SK-N-SH (cell line): ENCODE measurements at regions not wholly inside any gene's neighbourhood (a gene's known extent, or its start where the extent isn't known, plus 50 kb on each side); places are given as distances from the start of the nearest gene placed in this dataset.

Source experiments
- CTCF ChIA-PET: fragments of 300-600, 350-600 bp; formaldehyde crosslinking; extraction: SDS; loops from one replicate; lab custom pipeline; 2021; lab: Yijun Ruan, JAX
- POLR2A ChIA-PET: fragments of 350-600 bp; sonication (Branson Sonifier 250); formaldehyde crosslinking; extraction: SDS; loops from one replicate; lab custom pipeline; 2020; ENCODE audit warnings: antibody characterized with exemption, inconsistent platforms; lab: Yijun Ruan, JAX
- DNase-seq: peaks from one replicate; pipeline ENCODE4 v3.0.0; 2012
- H2AFZ ChIP-seq: fragments of 200-600 bp; sonication (generic); 2 replicates; pipeline ENCODE4 v1.8.1; 2016; ENCODE audit warnings: antibody characterized with exemption, mild to moderate bottlenecking, low read depth
- H3F3A ChIP-seq: fragments of 200-600 bp; sonication (generic); replicated peaks from 2 replicates; pipeline ENCODE3; 2016; ENCODE audit warnings: antibody characterized with exemption, mild to moderate bottlenecking; ENCODE audit not compliant: insufficient read depth
- H3K27ac ChIP-seq, 2 experiments: fragments of 200-500 bp in 1 of 2; fragments of 200-600 bp in 1 of 2; sonication (Bioruptor generic) in 1 of 2; sonication (generic), shearing (Covaris generic) in 1 of 2; 2 replicates each; pipeline versions ENCODE4 v1.5.1 to v1.6.1; 2014 to 2016; ENCODE audit warnings: low read depth in 2 of 2, inconsistent platforms in 1 of 2, low read length in 1 of 2, mild to moderate bottlenecking in 1 of 2, mixed read lengths in 1 of 2
- H3K27me3 ChIP-seq: fragments of 200-600 bp; sonication (generic), shearing (Covaris generic); 2 replicates; pipeline ENCODE4 v1.6.1; 2016; ENCODE audit warnings: mixed run types; ENCODE audit not compliant: insufficient read depth
- H3K36me3 ChIP-seq, 2 experiments: fragments of 200-500 bp in 1 of 2; fragments of 200-600 bp in 1 of 2; sonication (Bioruptor generic) in 1 of 2; sonication (generic) in 1 of 2; replicated peaks in 1 of 2; 2 replicates each; pipeline versions ENCODE3 to v1.5.1; 2014 to 2016; ENCODE audit warnings: low read length in 1 of 2, mild to moderate bottlenecking in 1 of 2; ENCODE audit not compliant: insufficient read depth in 2 of 2, control insufficient read depth in 1 of 2
- H3K4me1 ChIP-seq, 2 experiments: fragments of 200-500 bp in 1 of 2; fragments of 200-600 bp in 1 of 2; sonication (Bioruptor generic) in 1 of 2; sonication (generic), shearing (Covaris generic) in 1 of 2; 2 replicates each; pipeline versions ENCODE4 v1.5.1 to v1.6.1; 2014 to 2016; ENCODE audit warnings: low read depth in 1 of 2, low read length in 1 of 2, mixed run types in 1 of 2; ENCODE audit not compliant: insufficient read depth in 2 of 2, control insufficient read depth in 1 of 2
- H3K4me2 ChIP-seq: fragments of 200-600 bp; sonication (generic), shearing (Covaris generic); 2 replicates; pipeline ENCODE4 v1.6.1; 2017; ENCODE audit warnings: mixed run types
- H3K4me3 ChIP-seq, 2 experiments: fragments of 200-500 bp in 1 of 2; fragments of 200-600 bp in 1 of 2; sonication (Bioruptor generic) in 1 of 2; sonication (generic), shearing (Covaris generic) in 1 of 2; 2 replicates each; pipeline versions ENCODE4 v1.5.1 to v1.8.1; 2014 to 2016; ENCODE audit warnings: low read depth in 2 of 2, inconsistent platforms in 1 of 2, low read length in 1 of 2, mild to moderate bottlenecking in 1 of 2, mixed read lengths in 1 of 2, moderate library complexity in 1 of 2
- H3K79me2 ChIP-seq: fragments of 200-600 bp; sonication (generic); 2 replicates; pipeline ENCODE4 v1.8.1; 2017; ENCODE audit warnings: mild to moderate bottlenecking; ENCODE audit not compliant: insufficient read depth
- H3K9ac ChIP-seq: fragments of 200-600 bp; sonication (generic); 2 replicates; pipeline ENCODE4 v1.6.1; 2017; ENCODE audit warnings: mixed run types
- H3K9me2 ChIP-seq: fragments of 200-600 bp; sonication (generic); 2 replicates; pipeline ENCODE4 v1.6.1; 2017; ENCODE audit warnings: mixed run types
- H3K9me3 ChIP-seq: fragments of 200-600 bp; sonication (generic); 2 replicates; pipeline ENCODE4 v1.6.1; 2017; ENCODE audit warnings: mixed run types, mild to moderate bottlenecking, moderate library complexity
- H4K20me1 ChIP-seq: fragments of 200-600 bp; sonication (generic); 2 replicates; pipeline ENCODE4 v1.6.1; 2017; ENCODE audit warnings: mild to moderate bottlenecking, mixed run types; ENCODE audit not compliant: insufficient read depth
- ELF1 ChIP-seq: IDR thresholded peaks from 2 replicates; pipeline ENCODE4 v1.4.0; 2012
- EP300 ChIP-seq, 2 experiments: IDR thresholded peaks; 2 replicates each; pipeline versions ENCODE4 v1.4.0 to v1.6.1; 2012; ENCODE audit warnings: borderline replicate concordance in 1 of 2, low read depth in 1 of 2, low read length in 1 of 2
- FOSL2 ChIP-seq: IDR thresholded peaks from 2 replicates; pipeline ENCODE4 v1.4.0; 2012; ENCODE audit warnings: low read depth, mild to moderate bottlenecking, moderate library complexity, borderline replicate concordance
- FOXJ3 ChIP-seq: sonication (generic); formaldehyde crosslinking; IDR thresholded peaks from 2 replicates; pipeline ENCODE4 v1.5.1; 2020; ENCODE audit warnings: mild to moderate bottlenecking, missing genetic modification reagents
- GABPA ChIP-seq: IDR thresholded peaks from 2 replicates; pipeline ENCODE4 v1.4.0; 2012; ENCODE audit warnings: low read depth, mild to moderate bottlenecking
- GATA2 ChIP-seq: sonication (generic); formaldehyde crosslinking; IDR thresholded peaks from 2 replicates; pipeline ENCODE4 v1.5.0; 2020; ENCODE audit warnings: mild to moderate bottlenecking, missing genetic modification reagents
- MAX ChIP-seq: IDR thresholded peaks from 2 replicates; pipeline ENCODE4 v1.4.0; 2012; ENCODE audit warnings: low read depth
- NFIC ChIP-seq: IDR thresholded peaks from 2 replicates; pipeline ENCODE4 v1.4.0; 2012; ENCODE audit warnings: borderline replicate concordance
- NRF1 ChIP-seq: IDR thresholded peaks from 2 replicates; pipeline ENCODE4 v1.6.1; 2012; ENCODE audit warnings: low read depth, mild to moderate bottlenecking, low read length
- PBX3 ChIP-seq: IDR thresholded peaks from 2 replicates; pipeline ENCODE4; 2012
- RAD21 ChIP-seq: IDR thresholded peaks from 2 replicates; pipeline ENCODE4 v1.6.1; 2012; ENCODE audit warnings: mild to moderate bottlenecking, low read length
- RCOR1 ChIP-seq: fragments of 150-350 bp; IDR thresholded peaks from 2 replicates; pipeline ENCODE4 v1.6.1; 2017; ENCODE audit warnings: antibody characterized with exemption, low read length
- REST ChIP-seq: IDR thresholded peaks from 2 replicates; pipeline ENCODE4 v1.6.1; 2012; ENCODE audit warnings: mild to moderate bottlenecking, low read depth, low read length, moderate library complexity
- RFX5 ChIP-seq: IDR thresholded peaks from 2 replicates; pipeline ENCODE4 v1.6.1; 2012; ENCODE audit warnings: mild to moderate bottlenecking, improper control_type of control experiment, low read length
- RXRA ChIP-seq: IDR thresholded peaks from 2 replicates; pipeline ENCODE4 v1.4.0; 2012; ENCODE audit warnings: low read depth, mild to moderate bottlenecking, borderline replicate concordance
- SIN3A ChIP-seq: IDR thresholded peaks from 2 replicates; pipeline ENCODE4 v1.6.1; 2012; ENCODE audit warnings: low read depth, mild to moderate bottlenecking, low read length, moderate library complexity, borderline replicate concordance
- SMC3 ChIP-seq: IDR thresholded peaks from 2 replicates; pipeline ENCODE4 v1.6.1; 2012; ENCODE audit warnings: low read depth, low read length, improper control_type of control experiment
- TCF12 ChIP-seq: IDR thresholded peaks from 2 replicates; pipeline ENCODE4 v1.4.0; 2012
- TEAD4 ChIP-seq: IDR thresholded peaks from 2 replicates; pipeline ENCODE4 v1.4.0; 2012; ENCODE audit warnings: mild to moderate bottlenecking, borderline replicate concordance; ENCODE audit not compliant: insufficient read depth
- YY1 ChIP-seq: IDR thresholded peaks from 2 replicates; pipeline ENCODE4 v1.4.0; 2012; ENCODE audit warnings: low read depth, mild to moderate bottlenecking
- WGBS: methylation state at CpG from one replicate; pipeline ENCODE4 v1.1.6; 2017; ENCODE audit warnings: low lambda C conversion rate; 5-methylcytosine and 5-hydroxymethylcytosine counted together

- no peaks in the 10 kb centered on the region for H3K9me3 ChIP-seq
- H3F3A ChIP-seq: no peaks in the 10 kb centered on the region
- no peak overlapping the region for H3K4me3 ChIP-seq
- no peaks in the 10 kb centered on the region for H3K79me2 ChIP-seq
- H3K9ac ChIP-seq: no peak overlapping the region
- no peaks in the 10 kb centered on the region for H3K36me3 ChIP-seq
- no peak overlapping the region for H3K4me2 ChIP-seq
- H3K27ac ChIP-seq: no peak overlapping the region
- H4K20me1 ChIP-seq: no peaks in the 10 kb centered on the region
- 89% methylated on average over 1 of the region's 1 CpG for WGBS
- ChIA-PET POLR2A (no interaction called here), CTCF (no interaction called here)
- no peaks in the 10 kb centered on the region; a peak in 1 of 4 replicates for H3K4me1 ChIP-seq
- TF ChIP-seq NFIC (no peak), SIN3A (no peak), TEAD4 (no peak), RCOR1 (no peak), YY1 (no peak), TCF12 (no peak), GABPA (no peak), PBX3 (no peak)
- H3K27me3 ChIP-seq: no peaks in the 10 kb centered on the region
- no peak overlapping the region for H2AFZ ChIP-seq
- DNase-seq: no peak
- H3K9me2 ChIP-seq: no peaks in the 10 kb centered on the region
Measured at GRCh38 chr9:13501018-13501417, 221.5 kb upstream of the MPDZ start.

- Histone ChIP-seq H3K79me2 (no peaks in the 10 kb centered on the region), H3K9ac (no peak overlapping the region), H4K20me1 (no peaks in the 10 kb centered on the region), H3K27ac (no peak overlapping the region; a peak in 1 of 4 replicates), H3K27me3 (no peaks in the 10 kb centered on the region), H3K4me3 (no peak overlapping the region), H3K9me3 (no peaks in the 10 kb centered on the region), H2AFZ (no peak overlapping the region), H3K4me1 (no peaks in the 10 kb centered on the region; a peak in 1 of 4 replicates), H3K9me2 (no peaks in the 10 kb centered on the region), H3F3A (no peaks in the 10 kb centered on the region), H3K4me2 (no peak overlapping the region), H3K36me3 (no peaks in the 10 kb centered on the region)
- TF ChIP-seq TEAD4 (no peak), RCOR1 (peak; percentile 48; the same call in 1 of the 2 replicates), FOXJ3 (CRISPR knock-in tag) (no peak), GATA2 (CRISPR knock-in tag) (peak; percentile 47), EP300 (IDR thresholded peaks at IDR 0.05; ENCODE audit: borderline replicate concordance in 1 of 2, low read depth in 1 of 2, low read length in 1 of 2) (no peak)
- 9% methylated on average over 1 of the region's 1 CpG for WGBS
- POLR2A ChIA-PET: no interaction called here
- CTCF ChIA-PET: interaction anchor here (1.0 to 1.8 kb wide), 2 partner anchors 10 to 411 kb away, joined by 3 to 4 read pairs; no protein-coding TSS in a partner anchor
- DNase-seq: peak; percentile 24
Measured at GRCh38 chr9:13500034-13500433, 220.5 kb upstream of the MPDZ start.

- H3K9me2 ChIP-seq: no peaks in the 10 kb centered on the region
- H3K9ac ChIP-seq: no peak overlapping the region
- H3K36me3 ChIP-seq: no peaks in the 10 kb centered on the region
- H3K4me2 ChIP-seq: no peak overlapping the region
- H3K27me3 ChIP-seq: no peaks in the 10 kb centered on the region
- ChIA-PET POLR2A (no interaction called here), CTCF (interaction anchor here (0.9 to 1.1 kb wide), 2 partner anchors 15 to 66 kb away, joined by 3 read pairs; no protein-coding TSS in a partner anchor)
- no peaks in the 10 kb centered on the region for H3F3A ChIP-seq
- no peak overlapping the region for H3K4me3 ChIP-seq
- no peaks in the 10 kb centered on the region for H4K20me1 ChIP-seq
- no peak overlapping the region for H3K27ac ChIP-seq
- H2AFZ ChIP-seq: no peak overlapping the region
- DNase-seq: no peak
- no peaks in the 10 kb centered on the region for H3K9me3 ChIP-seq
- no peaks in the 10 kb centered on the region for H3K79me2 ChIP-seq
- H3K4me1 ChIP-seq: no peaks in the 10 kb centered on the region
- WGBS: 84% methylated on average over 3 of the region's 3 CpGs
- TF ChIP-seq FOXJ3 (CRISPR knock-in tag) (no peak), FOSL2 (no peak), GATA2 (CRISPR knock-in tag) (no peak), RXRA (no peak), YY1 (no peak), ELF1 (no peak), MAX (no peak), RFX5 (no peak), SMC3 (no peak), NFIC (no peak), RAD21 (no peak), TCF12 (no peak), REST (no peak), NRF1 (no peak)
Measured at GRCh38 chr9:13493697-13494096, 214.2 kb upstream of the MPDZ start.
